ENCODE measurements at regions not wholly inside any gene's neighbourhood (a gene's known extent, or its start where the extent isn't known, plus 50 kb on each side); places are given as distances from the start of the nearest gene placed in this dataset.

DNA sequence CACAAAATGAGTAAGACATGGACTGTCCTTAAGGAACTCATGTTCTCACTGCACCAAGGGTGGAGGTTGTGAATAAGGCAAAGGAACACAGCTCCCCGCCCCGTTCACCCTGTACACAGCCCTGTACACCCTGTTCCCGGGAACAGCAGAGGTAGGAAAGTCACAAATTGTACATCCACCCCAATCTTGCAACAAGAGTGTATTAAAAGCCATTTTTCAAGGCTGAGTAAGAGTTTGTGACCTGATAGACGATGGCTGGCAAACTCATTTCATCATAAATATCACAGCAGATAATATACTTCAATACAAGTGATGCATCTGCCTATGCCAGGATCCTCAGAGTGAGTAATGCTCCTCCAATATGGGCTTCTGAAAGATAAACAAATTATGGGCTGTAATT, 52.5 kb upstream of the CAMK1G start:
- DNase-seq (ENCODE audit: low read depth): no peak
- no peak overlapping the region for H3K4me3 ChIP-seq (ENCODE audit: control insufficient read depth, low read depth, low read length)
- no peak for TF ChIP-seq CTCF (IDR thresholded peaks at IDR 0.05; ENCODE audit: control insufficient read depth, insufficient read depth, low read depth, low read length, missing control alignments)

- no peak for DNase-seq (ENCODE audit: low read depth)
- H3K4me3 ChIP-seq (ENCODE audit: control insufficient read depth, low read depth, low read length): no peak overlapping the region
- no peak for TF ChIP-seq CTCF (IDR thresholded peaks at IDR 0.05; ENCODE audit: control insufficient read depth, insufficient read depth, low read depth, low read length, missing control alignments)
These were observed 52.0 kb upstream of the CAMK1G start for GRCh38 chr1:209531549-209531948.

All from AG09309 (cell line).